ENCODE measurements at regions not wholly inside any gene's neighbourhood (a gene's known extent, or its start where the extent isn't known, plus 50 kb on each side); places are given as distances from the start of the nearest gene placed in this dataset.

DNA sequence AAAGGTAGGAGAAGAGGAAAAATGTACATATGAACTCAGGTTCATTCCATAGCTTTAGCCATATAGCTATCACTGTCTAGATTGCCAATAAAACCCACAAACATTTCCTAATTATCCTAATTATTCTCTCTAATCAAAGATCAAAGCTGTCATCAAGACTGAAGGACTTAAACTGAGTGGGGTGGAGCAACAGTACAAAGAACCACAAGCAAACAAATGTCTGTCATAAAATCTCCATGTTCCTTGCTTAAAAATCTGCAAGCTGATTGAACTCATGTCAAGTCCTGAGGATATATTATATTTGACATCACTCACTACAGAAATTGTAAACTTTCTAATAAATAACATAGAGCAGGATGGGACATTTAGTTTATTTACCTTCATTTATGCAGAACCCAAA lies 315.9 kb downstream of the SNX13 start:
- TF ChIP-seq, protein P1, sequence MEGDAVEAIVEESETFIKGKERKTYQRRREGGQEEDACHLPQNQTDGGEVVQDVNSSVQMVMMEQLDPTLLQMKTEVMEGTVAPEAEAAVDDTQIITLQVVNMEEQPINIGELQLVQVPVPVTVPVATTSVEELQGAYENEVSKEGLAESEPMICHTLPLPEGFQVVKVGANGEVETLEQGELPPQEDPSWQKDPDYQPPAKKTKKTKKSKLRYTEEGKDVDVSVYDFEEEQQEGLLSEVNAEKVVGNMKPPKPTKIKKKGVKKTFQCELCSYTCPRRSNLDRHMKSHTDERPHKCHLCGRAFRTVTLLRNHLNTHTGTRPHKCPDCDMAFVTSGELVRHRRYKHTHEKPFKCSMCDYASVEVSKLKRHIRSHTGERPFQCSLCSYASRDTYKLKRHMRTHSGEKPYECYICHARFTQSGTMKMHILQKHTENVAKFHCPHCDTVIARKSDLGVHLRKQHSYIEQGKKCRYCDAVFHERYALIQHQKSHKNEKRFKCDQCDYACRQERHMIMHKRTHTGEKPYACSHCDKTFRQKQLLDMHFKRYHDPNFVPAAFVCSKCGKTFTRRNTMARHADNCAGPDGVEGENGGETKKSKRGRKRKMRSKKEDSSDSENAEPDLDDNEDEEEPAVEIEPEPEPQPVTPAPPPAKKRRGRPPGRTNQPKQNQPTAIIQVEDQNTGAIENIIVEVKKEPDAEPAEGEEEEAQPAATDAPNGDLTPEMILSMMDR (IDR thresholded peaks at IDR 0.05 in 4 of 5, conservative IDR thresholded peaks at IDR 0.05 in 1 of 5), result no peak
- no peak for TF ChIP-seq POLR2A (IDR thresholded peaks at IDR 0.05)
